GM18870 (cell line): ENCODE measurements at regions not wholly inside any gene's neighbourhood (a gene's known extent, or its start where the extent isn't known, plus 50 kb on each side); places are given as distances from the start of the nearest gene placed in this dataset.
"Not testable (repeated sequence)": the region's sequence is repeated elsewhere in the genome, so short reads cannot be mapped to it uniquely, and the experiment has no call there.

Source experiments
- ATAC-seq: cut with Tn5 transposase; IDR thresholded peaks from one replicate; pipeline ENCODE4 v1.9.1; 2021; ENCODE audit warnings: moderate library complexity; ENCODE audit not compliant: unreplicated experiment

DNA sequence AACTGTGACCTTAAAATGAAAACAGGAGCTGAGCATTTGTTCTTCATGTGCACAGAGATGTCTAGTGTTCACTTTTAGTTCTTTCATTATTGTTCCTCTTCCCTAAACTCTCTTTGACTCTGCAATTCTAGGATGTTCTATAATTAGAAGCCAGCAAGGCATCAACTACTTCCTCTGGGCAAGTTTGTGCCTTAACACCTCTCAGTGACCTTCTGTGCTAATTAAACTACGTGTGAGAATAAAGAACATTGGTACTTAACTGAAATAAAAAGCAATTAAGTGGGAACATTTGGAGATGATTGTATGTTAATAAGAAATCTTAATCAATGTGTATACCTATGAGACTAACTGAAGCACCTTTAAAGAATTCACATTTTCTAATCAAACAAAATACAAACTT, 242.8 kb downstream of the RASEF start:
- ATAC-seq = no peak

DNA sequence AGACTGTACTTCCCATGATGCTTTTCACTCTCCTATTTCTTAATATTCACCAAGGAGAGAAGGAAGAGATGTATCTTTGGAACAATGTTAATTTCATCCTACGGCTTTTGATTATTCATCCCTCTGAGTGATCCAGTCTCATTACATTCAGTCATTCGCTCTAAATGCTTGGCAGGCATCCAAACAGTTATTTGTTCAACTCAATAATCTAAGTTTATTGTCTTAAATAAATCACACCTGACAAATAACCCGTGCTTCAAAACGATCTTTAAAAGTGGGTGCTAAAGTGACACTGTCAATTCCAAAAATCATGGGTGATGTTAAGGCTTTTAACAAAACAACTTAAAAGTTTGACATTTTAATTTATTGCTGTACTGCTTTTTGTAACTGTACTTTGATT, 233.1 kb downstream of the RASEF start:
- no peak for ATAC-seq

DNA sequence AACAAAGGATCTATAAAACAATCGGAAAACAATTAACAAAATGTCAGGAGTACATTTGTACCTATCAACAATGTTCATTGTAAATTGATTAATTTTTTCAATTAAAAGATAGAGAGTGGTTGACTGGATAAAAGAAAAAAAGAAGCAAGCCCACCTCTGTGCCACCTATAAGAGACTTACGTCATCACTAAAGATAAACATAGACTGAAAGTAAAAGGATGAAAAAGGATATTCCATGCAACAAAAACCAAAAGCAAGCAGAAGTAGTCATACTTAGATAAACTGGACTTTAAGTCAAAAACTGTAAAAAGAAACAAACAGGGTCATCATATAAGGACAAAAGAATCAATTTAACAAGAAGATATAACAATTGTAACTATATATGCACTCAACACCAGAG, 197.4 kb downstream of the RASEF start:
- ATAC-seq = no peak

DNA sequence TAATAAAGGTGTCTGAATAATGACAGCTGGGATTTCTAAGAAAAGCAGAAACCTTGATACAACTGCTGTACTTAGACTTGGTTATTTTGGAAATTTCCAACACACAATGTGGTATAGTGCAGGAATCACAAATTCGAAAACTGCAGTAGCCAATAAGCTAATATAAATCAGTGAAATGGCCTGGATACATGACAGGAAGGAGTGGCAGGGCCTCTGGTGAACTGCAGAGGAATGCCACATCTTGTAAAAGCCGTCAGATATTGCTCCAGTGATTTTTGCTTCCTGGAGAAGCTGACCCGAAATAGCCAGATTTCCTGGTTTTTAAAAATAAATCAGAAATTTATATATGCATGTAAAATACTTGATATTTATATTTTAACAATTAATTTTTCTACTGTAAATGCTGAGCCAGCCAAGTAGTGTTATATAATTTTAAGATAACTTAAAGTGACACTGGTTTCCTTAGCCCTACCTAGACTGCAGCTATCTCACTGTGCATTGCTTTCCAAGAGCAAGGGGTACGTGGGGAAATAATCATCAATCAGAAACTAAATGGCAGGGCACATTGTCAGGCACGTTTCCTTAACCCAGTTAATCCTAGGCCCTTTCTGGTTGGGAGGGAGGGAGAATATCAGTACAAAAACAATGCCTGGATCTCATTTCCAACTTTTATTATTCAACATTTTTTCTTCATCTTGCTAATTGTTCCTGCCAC, 182.4 kb downstream of the RASEF start:
- ATAC-seq = no peak

DNA sequence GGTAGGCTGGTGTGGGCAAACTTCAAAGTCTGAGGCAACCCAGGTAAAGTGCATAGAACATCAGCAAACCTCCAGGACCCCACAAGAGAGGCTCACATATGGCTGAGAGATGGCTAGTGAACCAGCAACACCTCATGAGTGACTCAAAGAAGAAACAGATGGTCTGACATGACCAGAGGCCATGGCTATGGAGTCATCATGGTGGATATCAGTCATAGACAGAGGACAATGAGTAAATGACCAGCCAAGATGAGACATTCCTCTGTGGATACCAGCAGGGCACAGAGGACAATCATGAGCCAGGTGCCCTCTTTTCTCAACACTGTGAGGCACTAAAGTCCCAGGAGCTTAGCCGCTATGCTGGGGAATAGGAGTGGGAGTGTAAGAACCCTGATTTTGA, 180.8 kb downstream of the RASEF start:
- ATAC-seq = no peak

DNA sequence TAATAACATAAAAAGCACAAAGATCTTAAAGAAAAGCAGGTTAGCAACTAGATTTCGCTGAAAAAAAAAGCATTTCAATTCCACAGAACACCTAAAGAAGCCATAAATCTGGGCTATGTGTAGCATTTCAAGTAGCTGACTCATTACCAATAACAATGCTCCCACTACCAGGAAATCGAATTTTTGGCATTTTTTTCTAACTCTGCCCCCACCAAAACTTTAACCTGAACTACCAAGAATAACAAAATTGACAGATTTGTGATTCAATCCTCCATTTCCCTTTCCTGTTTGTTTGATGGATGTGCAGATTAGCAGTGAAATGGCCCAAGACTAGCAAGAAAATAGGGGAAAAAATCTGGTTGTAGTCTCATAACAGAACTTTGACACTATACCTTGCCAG, 180.2 kb downstream of the RASEF start:
- ATAC-seq = no peak

DNA sequence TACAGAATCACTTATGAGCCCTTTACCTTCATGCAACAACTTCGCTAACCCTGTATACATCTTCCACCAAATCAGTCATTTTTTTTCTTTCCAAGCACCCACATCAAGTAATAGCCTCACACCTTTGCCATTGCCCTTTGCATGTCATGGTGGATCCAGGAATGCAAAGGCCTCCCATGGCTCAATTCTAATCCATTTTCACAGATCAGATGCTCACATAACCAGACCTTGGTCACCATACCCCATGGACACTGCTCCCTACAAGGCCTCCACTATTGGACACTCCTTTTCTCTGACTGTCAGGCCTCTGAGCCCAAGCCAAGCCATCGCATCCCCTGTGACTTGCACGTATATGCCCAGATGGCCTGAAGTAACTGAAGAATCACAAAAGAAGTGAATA, 179.5 kb downstream of the RASEF start:
- no peak for ATAC-seq

DNA sequence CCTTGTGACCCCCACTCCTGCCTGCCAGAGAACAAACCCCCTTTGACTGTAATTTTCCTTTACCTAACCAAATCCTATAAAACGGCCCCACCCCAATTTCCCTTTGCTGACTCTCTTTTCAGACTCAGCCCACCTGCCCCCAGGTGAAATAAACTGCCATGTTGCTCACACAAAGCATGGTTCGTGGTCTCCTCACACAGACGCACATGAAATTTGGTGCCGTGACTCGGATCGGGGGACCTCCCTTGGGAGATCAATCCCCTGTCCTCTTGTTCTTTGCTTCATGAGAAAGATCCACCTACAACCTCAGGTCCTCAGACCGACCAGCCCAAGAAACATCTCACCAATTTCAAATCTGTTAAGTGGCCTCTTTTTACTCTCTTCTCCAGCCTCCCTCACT, 179.0 kb downstream of the RASEF start:
- ATAC-seq = not testable (repeated sequence)

DNA sequence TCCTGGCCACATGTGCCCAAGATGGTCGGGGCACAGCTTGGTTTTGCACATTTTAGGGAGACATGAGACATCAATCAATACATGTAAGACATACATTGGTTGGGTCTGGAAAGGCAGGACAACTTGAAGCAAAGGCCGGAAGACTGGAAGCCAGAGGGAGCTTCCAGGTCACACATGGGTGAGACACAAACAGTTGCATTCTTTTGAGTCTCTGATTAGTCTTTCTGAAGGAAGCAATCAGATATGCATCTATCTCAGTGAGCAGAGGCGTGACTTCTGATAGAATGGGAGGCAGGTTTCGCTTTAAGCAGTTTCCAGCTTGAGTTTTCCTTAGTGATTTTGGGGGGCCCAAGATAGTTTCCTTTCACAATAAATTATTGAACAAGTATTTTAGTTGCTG, 172.5 kb downstream of the RASEF start:
- ATAC-seq = no peak

DNA sequence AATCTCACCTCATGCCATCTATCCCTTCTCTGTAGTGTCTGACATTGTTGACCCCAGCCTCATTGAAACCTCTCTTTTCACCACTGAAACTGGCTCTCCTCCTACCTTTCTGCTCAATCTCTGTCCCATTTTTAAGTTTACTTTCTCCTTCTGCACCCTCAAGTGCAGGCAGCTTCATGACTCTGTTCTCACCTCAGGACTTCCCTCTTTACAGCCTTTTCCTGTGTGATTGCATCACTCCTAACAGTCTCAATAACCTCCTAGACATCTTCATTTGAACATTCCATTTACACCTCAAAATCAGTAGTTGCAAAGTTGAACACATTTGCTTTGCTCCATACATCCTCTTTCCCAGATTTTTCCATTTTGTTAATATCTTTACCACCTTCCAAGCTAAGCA, 172.1 kb downstream of the RASEF start:
- ATAC-seq = no peak

DNA sequence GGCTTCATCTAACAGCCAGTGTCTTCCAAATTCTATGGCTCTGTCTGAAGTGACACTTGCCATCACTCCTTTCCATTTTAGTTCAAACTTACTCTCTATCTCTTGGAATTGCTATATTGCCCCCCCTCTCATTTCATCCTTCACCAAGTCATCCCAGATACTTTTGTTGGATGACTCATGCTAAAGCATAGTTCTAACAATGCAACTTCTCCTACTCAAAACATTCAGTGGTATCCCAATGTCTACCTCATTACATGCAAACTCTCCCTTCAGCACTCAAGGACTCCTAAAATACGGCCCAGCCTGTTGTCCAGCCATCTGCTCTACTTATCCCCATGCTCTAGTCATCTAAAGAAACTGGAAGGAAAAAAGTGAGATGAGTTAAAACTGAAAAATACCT, 171.6 kb downstream of the RASEF start:
- no peak for ATAC-seq

DNA sequence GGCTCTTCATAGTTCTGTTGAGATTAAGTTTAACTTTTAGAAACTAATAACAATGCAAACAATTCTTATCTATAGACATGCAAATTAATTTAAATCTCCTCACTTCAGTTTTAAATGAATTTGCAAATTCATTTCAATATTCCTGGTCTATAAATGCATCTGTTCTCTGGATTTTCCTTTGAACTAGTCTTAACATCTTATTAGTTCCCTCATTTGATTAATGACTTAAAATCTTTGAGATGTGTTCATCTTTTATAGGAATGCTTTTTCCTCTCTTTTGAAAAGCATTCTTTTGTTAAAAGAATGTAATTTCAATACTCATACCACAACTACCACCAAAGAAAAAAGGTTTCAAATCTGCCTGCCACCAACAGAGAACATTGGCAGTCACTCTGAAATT, 169.4 kb downstream of the RASEF start:
- no peak for ATAC-seq

DNA sequence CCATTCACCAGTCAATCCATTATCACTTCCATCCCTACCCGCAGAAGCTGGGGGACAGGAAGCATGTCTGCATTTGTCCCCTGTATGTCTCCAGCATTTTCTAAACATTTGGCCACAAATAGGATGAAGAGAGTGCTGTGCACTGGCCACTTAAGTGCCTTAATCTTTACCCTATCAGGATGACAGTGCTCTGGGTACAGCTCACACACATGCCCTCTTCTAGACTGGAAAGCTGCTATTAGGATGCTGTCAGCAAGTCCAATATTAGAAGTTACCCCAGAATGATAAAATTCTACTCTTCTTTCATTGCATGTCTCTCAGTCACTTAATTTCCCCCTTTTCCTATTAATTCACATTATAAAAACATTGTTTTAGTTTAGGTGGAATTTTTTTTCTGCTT, 168.4 kb downstream of the RASEF start:
- ATAC-seq = no peak

DNA sequence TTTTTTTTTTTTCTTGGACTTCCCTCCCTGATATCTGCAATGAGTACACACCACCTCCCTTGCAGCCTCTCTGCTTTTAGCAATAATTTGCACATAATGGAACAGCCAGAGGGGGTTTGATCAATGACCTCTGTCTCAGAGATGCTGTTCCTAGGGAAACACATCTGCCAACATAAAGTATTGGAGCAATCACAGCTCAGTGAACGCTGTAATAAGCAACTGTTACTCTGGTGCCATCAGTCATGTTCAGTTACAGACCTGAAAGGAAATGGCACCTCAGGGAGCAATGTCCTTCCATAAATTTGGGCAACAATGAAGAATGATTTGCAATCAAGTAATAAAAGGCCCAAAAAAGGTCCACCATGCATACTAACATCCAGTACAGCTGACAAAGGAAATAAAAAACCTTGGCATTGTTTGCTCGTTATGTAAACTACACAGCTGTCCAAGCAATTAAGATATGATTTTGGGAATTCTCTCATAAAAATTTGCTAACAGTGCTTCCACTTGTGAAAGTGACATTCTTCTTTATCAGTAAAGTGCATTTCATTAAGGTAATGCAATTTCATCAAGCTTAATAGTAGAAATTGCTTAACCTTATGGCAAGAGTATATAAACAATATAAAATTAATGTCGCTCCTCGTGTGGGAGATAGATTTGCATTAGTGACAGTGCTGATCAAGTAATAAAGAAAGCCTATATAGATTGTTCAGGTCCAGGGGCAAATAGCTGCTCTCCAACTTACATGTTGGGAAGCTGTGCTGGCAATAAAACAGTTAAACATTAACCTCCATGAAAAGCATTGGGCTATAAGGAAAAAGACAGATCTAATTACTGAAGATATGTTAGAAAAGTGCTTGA, 167.8 kb downstream of the RASEF start:
- ATAC-seq = no peak

DNA sequence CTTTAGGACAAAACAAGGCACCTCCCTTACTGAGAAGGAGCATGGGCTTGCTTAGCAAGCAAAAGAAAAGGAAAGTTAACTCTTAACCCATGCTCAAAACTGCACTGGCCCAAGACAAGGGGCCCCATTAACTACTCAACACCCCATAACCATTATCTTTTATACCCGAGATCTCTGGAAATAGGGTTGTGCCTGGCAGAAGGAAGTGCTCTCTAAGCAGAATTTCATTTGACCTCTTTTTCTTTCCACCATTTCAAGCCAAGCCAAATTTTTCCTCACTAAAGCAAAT, 167.2 kb downstream of the RASEF start:
- ATAC-seq = no peak

DNA sequence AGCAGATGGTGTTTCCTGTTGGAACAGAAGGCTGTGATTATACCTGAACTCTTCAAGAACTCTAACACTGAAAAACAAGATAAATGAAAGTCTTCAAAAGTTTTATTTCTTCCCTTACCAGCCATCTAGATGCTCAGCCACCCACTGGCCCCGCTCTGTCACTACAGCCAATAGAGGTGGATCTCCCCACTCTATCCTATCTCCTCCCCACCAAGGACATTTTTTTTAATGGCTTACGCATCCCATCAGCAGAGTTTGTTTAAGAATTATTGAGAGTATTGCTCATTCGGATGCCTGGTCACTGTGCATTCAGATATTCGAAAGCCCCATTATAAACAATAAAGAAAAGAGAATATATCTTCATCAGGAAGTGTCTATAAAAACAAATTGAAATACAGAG, 159.4 kb downstream of the RASEF start:
- no peak for ATAC-seq

DNA sequence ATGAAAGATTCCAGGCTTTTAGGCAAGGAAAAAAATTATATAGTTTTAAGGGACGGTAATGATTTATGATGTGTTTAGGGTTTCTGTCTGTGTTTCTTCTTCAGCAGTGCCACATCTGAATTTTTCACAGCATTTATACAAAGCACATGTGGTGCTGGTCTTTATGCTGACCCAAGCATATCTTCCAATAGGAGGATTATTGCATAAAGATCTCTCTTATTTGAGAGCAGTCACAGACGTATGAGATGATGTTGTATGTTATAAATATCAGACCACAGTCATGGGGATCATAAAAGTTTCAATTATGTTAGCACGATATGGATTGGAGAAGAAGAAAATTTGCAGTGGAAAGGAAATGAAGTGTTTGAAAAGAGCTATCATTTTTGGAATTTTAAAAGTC, 150.9 kb downstream of the RASEF start:
- no peak for ATAC-seq

DNA sequence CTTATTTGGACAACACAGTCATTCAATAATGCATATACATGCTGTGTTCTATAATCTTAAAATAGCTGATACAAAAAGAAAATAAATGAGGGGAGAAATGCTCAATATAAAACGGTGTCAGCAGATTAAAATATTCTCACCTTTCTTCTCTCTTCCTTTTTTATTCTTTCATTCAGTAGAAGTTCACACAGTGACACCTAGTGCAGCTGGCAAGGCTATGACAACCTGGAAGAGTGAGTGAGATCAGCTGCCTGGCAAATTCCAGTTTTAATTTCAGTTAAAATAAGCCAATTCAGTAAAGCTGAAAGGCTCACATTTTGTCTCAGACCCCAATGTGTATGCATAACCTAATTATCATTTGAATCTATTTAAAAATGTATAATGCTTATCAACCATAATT, 150.3 kb downstream of the RASEF start:
- no peak for ATAC-seq

DNA sequence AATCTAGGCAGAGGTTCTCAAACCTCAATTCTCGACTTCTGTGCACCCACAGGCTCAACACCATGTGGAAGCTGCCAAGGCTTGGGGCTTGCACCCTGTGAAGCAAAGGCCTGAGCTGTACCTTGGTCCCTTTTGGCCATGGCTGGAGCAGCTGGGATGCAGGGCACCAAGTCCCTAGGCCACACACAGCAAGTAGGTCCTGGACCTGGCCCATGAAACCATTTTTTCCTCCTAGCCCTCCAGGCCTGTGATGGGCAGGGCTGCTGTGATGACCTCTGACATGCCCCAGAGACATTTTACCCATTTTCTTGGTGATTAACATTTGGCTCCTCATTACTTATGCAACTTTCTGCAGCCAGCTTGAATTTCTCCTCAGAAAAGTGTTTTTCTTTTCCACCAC, 146.7 kb downstream of the RASEF start:
- ATAC-seq = not testable (repeated sequence)

DNA sequence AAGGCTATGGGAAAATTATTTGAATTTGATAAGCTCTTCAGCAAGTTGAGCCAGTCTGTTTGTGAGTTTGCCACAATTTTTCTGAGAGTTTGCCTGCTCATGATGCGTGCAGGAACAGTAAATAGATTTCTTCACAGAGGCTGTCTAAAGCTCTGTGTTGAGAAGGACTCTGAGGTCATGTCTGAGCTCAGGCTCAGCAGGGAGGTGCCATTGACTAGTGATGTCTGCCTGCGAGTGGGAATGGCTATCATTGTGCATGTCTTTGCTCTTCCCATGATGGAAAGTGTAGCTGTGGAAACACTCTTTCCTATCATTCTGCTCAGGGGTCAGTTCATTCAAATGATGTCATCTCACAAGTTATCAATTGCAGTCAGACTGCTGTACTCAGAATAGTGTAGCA, 142.8 kb downstream of the RASEF start:
- ATAC-seq = no peak

DNA sequence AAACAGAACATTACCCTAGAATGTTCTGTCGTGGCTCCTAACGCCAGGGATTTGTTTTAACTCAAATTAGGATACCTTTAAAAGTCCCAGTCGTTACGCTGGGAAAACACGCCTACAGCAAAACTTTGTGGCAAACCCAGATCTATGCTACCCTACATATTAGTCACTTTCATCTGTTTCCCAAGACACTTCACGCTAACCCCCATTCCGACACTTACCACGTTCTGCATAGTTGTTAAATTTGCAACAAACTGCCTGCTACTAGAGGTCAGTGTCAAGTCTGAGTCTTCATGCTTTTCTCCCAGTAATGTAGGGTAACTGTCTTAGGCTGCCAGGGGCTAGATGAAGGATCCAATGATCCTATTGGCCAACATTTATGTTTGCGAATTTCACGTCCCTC, 140.3 kb downstream of the RASEF start:
- no peak for ATAC-seq

DNA sequence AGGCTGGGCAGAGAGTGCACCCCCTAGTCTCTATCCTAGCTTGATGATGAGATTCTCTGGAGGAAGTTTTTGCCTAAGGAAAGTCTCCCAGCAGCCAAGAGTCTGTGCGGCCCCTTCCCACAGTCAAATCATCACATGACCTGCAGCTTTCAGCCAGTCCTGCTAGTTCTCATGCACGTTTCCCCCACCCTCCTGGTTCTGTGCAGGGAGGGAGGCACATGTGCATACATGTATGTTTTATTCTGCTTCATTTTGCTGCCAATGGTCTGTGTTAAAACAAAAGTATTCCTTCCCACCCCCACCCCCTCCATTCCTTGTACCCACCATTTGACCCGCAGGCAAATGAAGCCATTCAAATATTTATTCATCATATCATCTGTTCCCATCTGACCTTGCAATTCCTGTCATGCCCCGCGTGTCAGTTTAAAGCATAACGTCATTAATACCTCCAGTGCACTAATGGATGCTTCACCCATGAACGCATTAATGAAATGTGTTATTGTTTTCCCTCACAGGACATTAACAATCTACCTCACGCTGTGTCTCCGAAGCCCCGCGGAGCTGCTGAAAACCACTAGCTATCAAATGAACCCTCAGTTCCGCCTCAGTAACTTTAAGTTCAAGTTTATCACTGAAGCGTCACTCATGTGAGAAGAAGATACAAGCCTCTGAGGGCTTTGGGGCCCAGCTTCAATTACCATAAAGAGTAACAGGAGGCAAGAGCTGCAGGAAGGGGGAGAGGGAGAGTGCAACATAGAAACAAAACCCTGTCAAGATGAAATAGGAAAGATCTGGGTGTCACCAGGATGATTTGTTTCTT, 139.6 kb downstream of the RASEF start:
- ATAC-seq = no peak
